ENCODE measurements at regions not wholly inside any gene's neighbourhood (a gene's known extent, or its start where the extent isn't known, plus 50 kb on each side); places are given as distances from the start of the nearest gene placed in this dataset.

GRCh38 chr6:84425971-84426705, 198.7 kb upstream of the CEP162 start:
- no peak for TF ChIP-seq CTCF (conservative IDR thresholded peaks at IDR 0.05; ENCODE audit: low read depth, low read length)
- no peak for TF ChIP-seq EZH2 (IDR thresholded peaks at IDR 0.05; ENCODE audit: borderline replicate concordance, low read depth, low read length, poor library complexity, severe bottlenecking)
- Histone ChIP-seq H3K27me3 (replicated peaks; ENCODE audit: insufficient read depth, low read depth, low read length, poor library complexity) (peaks cover 21% of the 10 kb centered on the region), H3K9me3 (ENCODE audit: low read depth, low read length, poor library complexity, severe bottlenecking) (no peaks in the 10 kb centered on the region), H3K4me1 (ENCODE audit: insufficient read depth, low read length, poor library complexity, severe bottlenecking) (no peaks in the 10 kb centered on the region), H3K36me3 (ENCODE audit: insufficient read depth, low read length, poor library complexity, severe bottlenecking) (no peaks in the 10 kb centered on the region), H3K4me3 (ENCODE audit: low read depth, low read length, poor library complexity, severe bottlenecking) (no peak overlapping the region), H3K27ac (ENCODE audit: low read depth, low read length, poor library complexity, severe bottlenecking) (no peak overlapping the region)
- BruUV-seq (replicated peaks), result no TSS peak
- POLR2A ChIA-PET (ENCODE audit: low non-redundant PET), result no interaction called here
- DNase-seq (ENCODE audit: low spot score), result no peak
- CTCF ChIA-PET, result interaction anchor here (0.6 kb wide), 1 partner anchor 532 kb away, joined by 3 read pairs; no protein-coding TSS in a partner anchor
- intact Hi-C loops (cut with micrococcal nuclease; ENCODE audit: unreplicated experiment), result loop anchor here (5.0 kb wide), 1 partner anchor 336 kb away; the partner anchor contains the start of gene TBX18

- no peaks in the 10 kb centered on the region for H3K4me1 ChIP-seq (ENCODE audit: insufficient read depth, low read length, poor library complexity, severe bottlenecking)
- H3K36me3 ChIP-seq (ENCODE audit: insufficient read depth, low read length, poor library complexity, severe bottlenecking), result no peaks in the 10 kb centered on the region
- no peaks in the 10 kb centered on the region for H3K9me3 ChIP-seq (ENCODE audit: low read depth, low read length, poor library complexity, severe bottlenecking)
- ChIA-PET POLR2A (ENCODE audit: low non-redundant PET) (no interaction called here), CTCF (no interaction called here)
- intact Hi-C loops (cut with micrococcal nuclease; ENCODE audit: unreplicated experiment), result loop anchor here (5.0 kb wide), 1 partner anchor 337 kb away; the partner anchor contains the start of gene TBX18
- peaks cover 27% of the 10 kb centered on the region for H3K27me3 ChIP-seq (replicated peaks; ENCODE audit: insufficient read depth, low read depth, low read length, poor library complexity)
- BruUV-seq (replicated peaks), result no TSS peak
- TF ChIP-seq EZH2 (IDR thresholded peaks at IDR 0.05; ENCODE audit: borderline replicate concordance, low read depth, low read length, poor library complexity, severe bottlenecking) (no peak), CTCF (conservative IDR thresholded peaks at IDR 0.05; ENCODE audit: low read depth, low read length) (no peak)
- no peak overlapping the region for H3K4me3 ChIP-seq (ENCODE audit: low read depth, low read length, poor library complexity, severe bottlenecking)
- DNase-seq (ENCODE audit: low spot score), result no peak
- H3K27ac ChIP-seq (ENCODE audit: low read depth, low read length, poor library complexity, severe bottlenecking), result no peak overlapping the region
Observed at GRCh38 chr6:84424956-84425355, 197.5 kb upstream of the CEP162 start.

GRCh38 chr6:84422380-84422968, 195.0 kb upstream of the CEP162 start:
- BruUV-seq (replicated peaks), result no TSS peak
- no peaks in the 10 kb centered on the region for H3K4me1 ChIP-seq (ENCODE audit: insufficient read depth, low read length, poor library complexity, severe bottlenecking)
- no peak overlapping the region for H3K4me3 ChIP-seq (ENCODE audit: low read depth, low read length, poor library complexity, severe bottlenecking)
- TF ChIP-seq EZH2 (IDR thresholded peaks at IDR 0.05; ENCODE audit: borderline replicate concordance, low read depth, low read length, poor library complexity, severe bottlenecking) (no peak), CTCF (conservative IDR thresholded peaks at IDR 0.05; ENCODE audit: low read depth, low read length) (peak; percentile 76)
- H3K27me3 ChIP-seq (replicated peaks; ENCODE audit: insufficient read depth, low read depth, low read length, poor library complexity), result peaks cover 27% of the 10 kb centered on the region
- intact Hi-C loops (cut with micrococcal nuclease; ENCODE audit: unreplicated experiment), result loop anchor here (2.0 kb wide), 1 partner anchor 900 kb away; no protein-coding TSS in a partner anchor
- no peaks in the 10 kb centered on the region for H3K36me3 ChIP-seq (ENCODE audit: insufficient read depth, low read length, poor library complexity, severe bottlenecking)
- no peak overlapping the region for H3K27ac ChIP-seq (ENCODE audit: low read depth, low read length, poor library complexity, severe bottlenecking)
- ChIA-PET POLR2A (ENCODE audit: low non-redundant PET) (no interaction called here), CTCF (interaction anchor here (0.6 to 1.0 kb wide), 3 partner anchors 10 to 545 kb away, joined by 3 to 4 read pairs (median 3); no protein-coding TSS in a partner anchor)
- peak; percentile 63 for DNase-seq (ENCODE audit: low spot score)
- no peaks in the 10 kb centered on the region for H3K9me3 ChIP-seq (ENCODE audit: low read depth, low read length, poor library complexity, severe bottlenecking)

All from A673 (cell line).